Immature natural killer cell (primary cell): ENCODE measurements at regions not wholly inside any gene's neighbourhood (a gene's known extent, or its start where the extent isn't known, plus 50 kb on each side); places are given as distances from the start of the nearest gene placed in this dataset.
"Not testable (repeated sequence)": the region's sequence is repeated elsewhere in the genome, so short reads cannot be mapped to it uniquely, and the experiment has no call there.

Experiments used
- DNase-seq, 3 donors: peaks; one replicate each; pipeline ENCODE4 v3.0.0; 2022; ENCODE audit warnings: mixed read lengths in 1 of 3
- H3K27ac Mint-ChIP-seq, 6 donors: one replicate each; pipeline ENCODE4 v1.8.0; 2020; ENCODE audit warnings: mixed read lengths in 6 of 6, mild to moderate bottlenecking in 5 of 6, inconsistent platforms in 4 of 6, moderate library complexity in 3 of 6
- H3K27me3 Mint-ChIP-seq, 3 donors: one replicate each; pipeline ENCODE4 v1.8.0; 2020 to 2021; ENCODE audit warnings: low read depth in 3 of 3, mild to moderate bottlenecking in 3 of 3, mixed read lengths in 3 of 3, moderate library complexity in 3 of 3, inconsistent platforms in 1 of 3
- H3K36me3 Mint-ChIP-seq, 3 donors: one replicate each; pipeline ENCODE4 v1.8.0; 2020; ENCODE audit warnings: mixed read lengths in 3 of 3, inconsistent platforms in 2 of 3, mild to moderate bottlenecking in 2 of 3
- H3K4me1 Mint-ChIP-seq, 2 donors: one replicate each; pipeline ENCODE4 v1.8.0; 2020; ENCODE audit warnings: inconsistent platforms in 2 of 2, mild to moderate bottlenecking in 2 of 2, mixed read lengths in 2 of 2, moderate library complexity in 1 of 2
- H3K4me3 Mint-ChIP-seq, 5 donors: one replicate each; pipeline ENCODE4 v1.8.0; 2020; ENCODE audit warnings: mild to moderate bottlenecking in 5 of 5, mixed read lengths in 5 of 5, inconsistent platforms in 3 of 5, moderate library complexity in 3 of 5
- H3K9me3 Mint-ChIP-seq, 6 donors: one replicate each; pipeline ENCODE4 v1.8.0; 2020; ENCODE audit warnings: mild to moderate bottlenecking in 6 of 6, mixed read lengths in 6 of 6, inconsistent platforms in 4 of 6, moderate library complexity in 3 of 6

GRCh38 chr13:69028936-69029335 is 1078.7 kb upstream of the ATXN8OS start:
- Mint-ChIP-seq H3K4me1 (no peaks in the 10 kb centered on the region), H3K27me3 (no peaks in the 10 kb centered on the region), H3K9me3 (peaks cover 7 to 28% (median 15%) of the 10 kb centered on the region in 6 donors), H3K27ac (no peak overlapping the region), H3K36me3 (no peaks in the 10 kb centered on the region), H3K4me3 (no peak overlapping the region)
- DNase-seq = no peak

- Mint-ChIP-seq H3K27me3 (peaks cover 0 to 2% (median 0%) of the 10 kb centered on the region in 3 donors), H3K9me3 (peaks cover 8 to 48% (median 33%) of the 10 kb centered on the region in 6 donors), H3K27ac (no peak overlapping the region), H3K4me1 (no peaks in the 10 kb centered on the region), H3K36me3 (peaks cover 0 to 4% (median 0%) of the 10 kb centered on the region in 3 donors), H3K4me3 (no peak overlapping the region)
- no peak for DNase-seq
Measured at GRCh38 chr13:69020120-69020519, 1087.5 kb upstream of the ATXN8OS start.

- peaks cover 12 to 47% (median 35%) of the 10 kb centered on the region in 6 donors for H3K9me3 Mint-ChIP-seq
- not testable (repeated sequence) for H3K4me3 Mint-ChIP-seq, H3K36me3 Mint-ChIP-seq, H3K4me1 Mint-ChIP-seq, DNase-seq, H3K27ac Mint-ChIP-seq, H3K27me3 Mint-ChIP-seq
Measured at GRCh38 chr13:69018173-69018572, 1089.5 kb upstream of the ATXN8OS start.

- Mint-ChIP-seq H3K36me3 (peaks cover 0 to 7% (median 4%) of the 10 kb centered on the region in 3 donors), H3K4me1 (no peaks in the 10 kb centered on the region), H3K27ac (no peak overlapping the region), H3K4me3 (no peak overlapping the region), H3K9me3 (peaks cover 13 to 48% (median 31%) of the 10 kb centered on the region in 6 donors), H3K27me3 (no peaks in the 10 kb centered on the region)
- no peak for DNase-seq
Measured at GRCh38 chr13:69010789-69011188, 1096.8 kb upstream of the ATXN8OS start.

GRCh38 chr13:69008499-69008898 is 1099.1 kb upstream of the ATXN8OS start:
- Mint-ChIP-seq H3K9me3 (peaks cover 11 to 41% (median 30%) of the 10 kb centered on the region in 6 donors), H3K27me3 (no peaks in the 10 kb centered on the region), H3K27ac (no peak overlapping the region), H3K4me3 (no peak overlapping the region), H3K4me1 (no peaks in the 10 kb centered on the region), H3K36me3 (peaks cover 0 to 7% (median 4%) of the 10 kb centered on the region in 3 donors)
- no peak for DNase-seq

- no peak for DNase-seq
- peaks cover 0 to 5% (median 0%) of the 10 kb centered on the region in 3 donors for H3K36me3 Mint-ChIP-seq
- no peak overlapping the region for H3K4me3 Mint-ChIP-seq
- no peak overlapping the region for H3K27ac Mint-ChIP-seq
- no peaks in the 10 kb centered on the region for H3K4me1 Mint-ChIP-seq
- H3K27me3 Mint-ChIP-seq = peaks cover 0 to 1% (median 0%) of the 10 kb centered on the region in 3 donors
- peaks cover 6 to 52% (median 39%) of the 10 kb centered on the region in 6 donors for H3K9me3 Mint-ChIP-seq
Measured at GRCh38 chr13:68998056-68998455, 1109.6 kb upstream of the ATXN8OS start.

GRCh38 chr13:68996668-68997025 is 1111.0 kb upstream of the ATXN8OS start:
- Mint-ChIP-seq H3K9me3 (peaks cover 6 to 48% (median 33%) of the 10 kb centered on the region in 6 donors), H3K36me3 (peaks cover 0 to 5% (median 0%) of the 10 kb centered on the region in 3 donors), H3K27ac (no peak overlapping the region), H3K4me3 (no peak overlapping the region), H3K27me3 (no peaks in the 10 kb centered on the region), H3K4me1 (no peaks in the 10 kb centered on the region)
- no peak for DNase-seq

GRCh38 chr13:68995972-68996667 is 1111.5 kb upstream of the ATXN8OS start:
- no peak for DNase-seq
- peaks cover 4 to 46% (median 29%) of the 10 kb centered on the region in 6 donors for H3K9me3 Mint-ChIP-seq
- no peak overlapping the region for H3K27ac Mint-ChIP-seq
- no peak overlapping the region for H3K4me3 Mint-ChIP-seq
- H3K4me1 Mint-ChIP-seq = no peaks in the 10 kb centered on the region
- H3K36me3 Mint-ChIP-seq = peaks cover 0 to 3% (median 0%) of the 10 kb centered on the region in 3 donors
- H3K27me3 Mint-ChIP-seq = no peaks in the 10 kb centered on the region

- no peaks in the 10 kb centered on the region for H3K4me1 Mint-ChIP-seq
- H3K4me3 Mint-ChIP-seq = no peak overlapping the region
- DNase-seq = no peak
- H3K9me3 Mint-ChIP-seq = peaks cover 2 to 26% (median 21%) of the 10 kb centered on the region in 6 donors
- no peaks in the 10 kb centered on the region for H3K36me3 Mint-ChIP-seq
- H3K27ac Mint-ChIP-seq = no peak overlapping the region
- H3K27me3 Mint-ChIP-seq = no peaks in the 10 kb centered on the region
Measured at GRCh38 chr13:68993154-68993553, 1114.5 kb upstream of the ATXN8OS start.

- Mint-ChIP-seq H3K4me1 (no peaks in the 10 kb centered on the region), H3K27ac (no peak overlapping the region), H3K4me3 (no peak overlapping the region), H3K9me3 (peaks cover 3 to 45% (median 28%) of the 10 kb centered on the region in 6 donors), H3K27me3 (no peaks in the 10 kb centered on the region), H3K36me3 (peaks cover 0 to 8% (median 0%) of the 10 kb centered on the region in 3 donors)
- DNase-seq = no peak
Measured at GRCh38 chr13:68988176-68988575, 1119.5 kb upstream of the ATXN8OS start.

- no peak for DNase-seq
- no peak overlapping the region for H3K4me3 Mint-ChIP-seq
- H3K27ac Mint-ChIP-seq = no peak overlapping the region
- no peaks in the 10 kb centered on the region for H3K4me1 Mint-ChIP-seq
- H3K36me3 Mint-ChIP-seq = peaks cover 0 to 8% (median 0%) of the 10 kb centered on the region in 3 donors
- no peaks in the 10 kb centered on the region for H3K27me3 Mint-ChIP-seq
- peaks cover 3 to 45% (median 27%) of the 10 kb centered on the region in 6 donors for H3K9me3 Mint-ChIP-seq
Measured at GRCh38 chr13:68987585-68987984, 1120.0 kb upstream of the ATXN8OS start.

GRCh38 chr13:68984688-68985319 is 1122.8 kb upstream of the ATXN8OS start:
- Mint-ChIP-seq H3K36me3 (peaks cover 0 to 8% (median 0%) of the 10 kb centered on the region in 3 donors), H3K4me3 (no peak overlapping the region), H3K27me3 (no peaks in the 10 kb centered on the region), H3K9me3 (peaks cover 13 to 61% (median 29%) of the 10 kb centered on the region in 6 donors), H3K27ac (no peak overlapping the region), H3K4me1 (no peaks in the 10 kb centered on the region)
- no peak for DNase-seq

- H3K27me3 Mint-ChIP-seq = no peaks in the 10 kb centered on the region
- DNase-seq = no peak
- H3K4me1 Mint-ChIP-seq = no peaks in the 10 kb centered on the region
- H3K27ac Mint-ChIP-seq = no peak overlapping the region
- peaks cover 0 to 8% (median 0%) of the 10 kb centered on the region in 3 donors for H3K36me3 Mint-ChIP-seq
- peaks cover 13 to 71% (median 32%) of the 10 kb centered on the region in 6 donors for H3K9me3 Mint-ChIP-seq
- H3K4me3 Mint-ChIP-seq = no peak overlapping the region
Measured at GRCh38 chr13:68982961-68983619, 1124.5 kb upstream of the ATXN8OS start.

GRCh38 chr13:68976287-68976686 is 1131.3 kb upstream of the ATXN8OS start:
- Mint-ChIP-seq H3K36me3 (no peaks in the 10 kb centered on the region), H3K9me3 (peaks cover 11 to 42% (median 26%) of the 10 kb centered on the region in 6 donors), H3K27me3 (no peaks in the 10 kb centered on the region), H3K4me3 (no peak overlapping the region), H3K4me1 (no peaks in the 10 kb centered on the region), H3K27ac (no peak overlapping the region)
- no peak for DNase-seq
